ENCODE measurements at regions not wholly inside any gene's neighbourhood (a gene's known extent, or its start where the extent isn't known, plus 50 kb on each side); places are given as distances from the start of the nearest gene placed in this dataset.

DNA sequence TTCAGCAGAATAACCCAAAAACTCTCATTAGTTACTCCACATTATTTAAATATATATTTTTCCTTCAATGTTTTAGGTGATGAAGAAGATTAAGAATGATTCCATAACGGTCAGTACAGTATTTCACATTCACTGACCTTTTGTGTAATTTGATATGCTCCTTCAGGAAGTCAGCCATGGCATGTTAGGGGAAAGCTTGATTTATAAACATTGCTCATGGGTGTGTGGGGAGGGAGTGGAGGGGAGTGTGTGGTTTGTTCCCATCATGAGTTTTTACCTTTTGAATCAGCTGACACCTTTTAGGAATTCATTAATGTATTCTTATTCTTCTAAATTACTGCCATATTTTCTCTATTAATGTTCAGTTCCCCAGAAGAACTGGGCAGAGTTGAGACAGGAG, 240.2 kb downstream of the ATG4C start:
- no peaks in the 10 kb centered on the region for H3K36me3 ChIP-seq
- H3K27ac ChIP-seq: no peak overlapping the region
- no peak for DNase-seq (ENCODE audit: low spot score)
- H3K9me3 ChIP-seq: no peaks in the 10 kb centered on the region
- no peaks in the 10 kb centered on the region for H3K4me1 ChIP-seq
- TF ChIP-seq, protein P1, sequence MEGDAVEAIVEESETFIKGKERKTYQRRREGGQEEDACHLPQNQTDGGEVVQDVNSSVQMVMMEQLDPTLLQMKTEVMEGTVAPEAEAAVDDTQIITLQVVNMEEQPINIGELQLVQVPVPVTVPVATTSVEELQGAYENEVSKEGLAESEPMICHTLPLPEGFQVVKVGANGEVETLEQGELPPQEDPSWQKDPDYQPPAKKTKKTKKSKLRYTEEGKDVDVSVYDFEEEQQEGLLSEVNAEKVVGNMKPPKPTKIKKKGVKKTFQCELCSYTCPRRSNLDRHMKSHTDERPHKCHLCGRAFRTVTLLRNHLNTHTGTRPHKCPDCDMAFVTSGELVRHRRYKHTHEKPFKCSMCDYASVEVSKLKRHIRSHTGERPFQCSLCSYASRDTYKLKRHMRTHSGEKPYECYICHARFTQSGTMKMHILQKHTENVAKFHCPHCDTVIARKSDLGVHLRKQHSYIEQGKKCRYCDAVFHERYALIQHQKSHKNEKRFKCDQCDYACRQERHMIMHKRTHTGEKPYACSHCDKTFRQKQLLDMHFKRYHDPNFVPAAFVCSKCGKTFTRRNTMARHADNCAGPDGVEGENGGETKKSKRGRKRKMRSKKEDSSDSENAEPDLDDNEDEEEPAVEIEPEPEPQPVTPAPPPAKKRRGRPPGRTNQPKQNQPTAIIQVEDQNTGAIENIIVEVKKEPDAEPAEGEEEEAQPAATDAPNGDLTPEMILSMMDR (IDR thresholded peaks at IDR 0.05): no peak
- H3K4me3 ChIP-seq: no peak overlapping the region
- H3K27me3 ChIP-seq: no peaks in the 10 kb centered on the region

DNA sequence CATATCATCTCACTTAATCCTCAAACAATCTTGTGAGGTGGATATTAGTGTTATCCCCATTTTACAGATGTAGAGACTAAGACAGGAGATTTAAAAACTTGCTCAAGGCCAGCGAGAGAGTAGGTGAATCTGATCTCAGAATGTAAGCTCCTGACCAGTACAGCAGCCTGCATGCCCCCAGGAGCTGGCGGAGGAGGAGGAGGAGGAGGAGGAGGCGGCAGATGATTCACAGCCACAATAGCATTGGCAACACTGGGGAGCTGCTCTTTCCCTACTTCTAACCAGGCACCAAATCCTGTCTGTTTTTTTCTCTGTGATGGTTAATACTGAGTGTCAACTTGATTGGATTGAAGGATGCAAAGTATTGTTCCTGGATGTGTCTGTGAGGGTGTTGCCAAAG, 243.2 kb downstream of the ATG4C start:
- H3K4me1 ChIP-seq: no peaks in the 10 kb centered on the region
- no peaks in the 10 kb centered on the region for H3K36me3 ChIP-seq
- H3K27ac ChIP-seq: no peak overlapping the region
- H3K9me3 ChIP-seq: no peaks in the 10 kb centered on the region
- no peak for DNase-seq (ENCODE audit: low spot score)
- H3K4me3 ChIP-seq: no peak overlapping the region
- TF ChIP-seq, protein P1 (IDR thresholded peaks at IDR 0.05): no peak
- no peaks in the 10 kb centered on the region for H3K27me3 ChIP-seq

DNA sequence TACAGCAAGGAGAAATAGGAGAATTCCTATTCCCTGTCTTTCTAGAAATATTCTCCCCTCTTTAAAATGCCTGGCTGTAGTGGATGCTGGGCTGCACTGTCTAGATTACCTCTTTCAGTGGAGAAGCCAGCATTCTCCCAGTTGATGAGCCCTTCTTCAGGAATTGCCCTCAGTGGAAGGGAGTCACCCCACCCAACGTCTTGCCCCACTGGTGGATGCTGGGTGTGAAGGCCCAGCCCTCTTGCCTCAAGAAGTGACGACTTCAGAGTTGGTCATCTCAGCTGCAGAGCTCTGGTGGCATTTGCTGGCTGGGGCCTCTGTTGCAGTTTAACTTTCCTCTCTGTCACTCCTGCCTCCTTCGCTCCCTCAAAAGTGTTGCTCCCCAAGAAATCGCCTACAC, 248.2 kb downstream of the ATG4C start:
- Histone ChIP-seq H3K4me3 (no peak overlapping the region), H3K27ac (no peak overlapping the region), H3K9me3 (no peaks in the 10 kb centered on the region), H3K36me3 (no peaks in the 10 kb centered on the region), H3K4me1 (no peaks in the 10 kb centered on the region), H3K27me3 (no peaks in the 10 kb centered on the region)
- TF ChIP-seq, protein P1 (IDR thresholded peaks at IDR 0.05): no peak
- no peak for DNase-seq (ENCODE audit: low spot score)

DNA sequence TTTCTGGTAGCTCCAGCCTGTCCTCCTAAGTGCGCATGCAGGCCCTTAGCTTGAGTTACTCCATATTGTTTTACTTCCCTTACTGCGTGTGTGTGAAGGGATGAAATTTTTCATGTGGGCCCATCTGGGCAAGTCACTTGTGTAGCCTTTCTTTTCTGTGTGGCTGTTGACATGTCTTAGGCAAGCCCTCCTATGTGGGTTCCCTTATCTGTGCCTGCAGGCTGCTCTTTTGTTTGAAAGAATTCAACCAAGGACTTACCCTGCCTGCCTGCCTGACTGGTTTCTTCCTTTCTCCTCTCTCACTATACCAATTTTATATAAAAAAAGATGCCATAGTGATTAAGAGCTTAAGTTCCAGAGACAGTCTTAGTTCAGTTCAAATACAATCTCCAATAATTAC, 249.3 kb downstream of the ATG4C start:
- H3K9me3 ChIP-seq: no peaks in the 10 kb centered on the region
- TF ChIP-seq, protein P1 (IDR thresholded peaks at IDR 0.05): no peak
- H3K36me3 ChIP-seq: no peaks in the 10 kb centered on the region
- H3K27ac ChIP-seq: no peak overlapping the region
- DNase-seq (ENCODE audit: low spot score): no peak
- H3K4me1 ChIP-seq: no peaks in the 10 kb centered on the region
- H3K27me3 ChIP-seq: no peaks in the 10 kb centered on the region
- no peak overlapping the region for H3K4me3 ChIP-seq

DNA sequence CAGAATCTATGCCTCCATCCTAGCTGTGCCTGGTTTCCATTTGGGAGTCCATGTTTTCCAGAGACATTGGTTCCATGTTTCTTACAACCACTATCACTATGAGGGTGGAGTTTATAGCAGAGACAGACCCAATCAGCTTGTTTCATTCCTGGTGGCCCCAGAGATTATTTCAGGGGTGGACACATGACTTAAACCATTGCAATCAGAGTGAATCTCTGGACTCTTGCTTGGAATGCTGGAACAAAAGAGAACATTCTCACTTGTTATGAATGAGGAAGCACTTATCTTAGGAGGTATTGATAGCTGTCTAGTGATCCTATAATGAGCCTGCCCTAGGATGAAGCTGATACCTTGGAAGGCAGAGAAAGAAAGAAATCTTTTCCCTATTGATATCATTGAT, 250.3 kb downstream of the ATG4C start:
- Histone ChIP-seq H3K27me3 (no peaks in the 10 kb centered on the region), H3K27ac (no peak overlapping the region), H3K9me3 (no peaks in the 10 kb centered on the region), H3K4me1 (no peaks in the 10 kb centered on the region), H3K4me3 (no peak overlapping the region), H3K36me3 (no peaks in the 10 kb centered on the region)
- TF ChIP-seq, protein P1 (IDR thresholded peaks at IDR 0.05): no peak
- DNase-seq (ENCODE audit: low spot score): no peak

DNA sequence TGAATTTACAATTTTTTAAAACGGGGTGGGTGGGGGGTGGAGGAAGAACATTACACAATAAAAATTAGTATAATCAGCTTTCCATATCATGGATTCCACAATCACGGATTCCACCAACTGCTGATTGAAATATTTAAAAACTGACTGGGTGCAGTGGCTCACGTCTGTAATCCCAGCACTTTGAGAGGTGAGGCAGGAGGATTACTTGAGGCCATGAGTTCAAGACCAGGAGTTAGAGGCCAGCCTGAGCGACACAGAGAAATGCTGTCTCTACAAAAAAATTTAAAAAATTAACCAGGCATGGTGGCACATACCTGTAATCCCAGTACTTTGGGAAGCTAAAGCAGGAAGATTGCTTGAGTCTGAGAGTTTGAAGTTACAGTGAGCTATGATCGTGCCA, 254.7 kb downstream of the ATG4C start:
- no peaks in the 10 kb centered on the region for H3K27me3 ChIP-seq

More for the DNA sequence above, 254.7 kb downstream of the ATG4C start:
- Histone ChIP-seq H3K36me3 (no peaks in the 10 kb centered on the region), H3K4me1 (no peaks in the 10 kb centered on the region), H3K9me3 (no peaks in the 10 kb centered on the region), H3K4me3 (no peak overlapping the region), H3K27ac (no peak overlapping the region)
- TF ChIP-seq, protein P1 (IDR thresholded peaks at IDR 0.05): no peak
- no peak for DNase-seq (ENCODE audit: low spot score)

Measured in right atrium auricular region (tissue), 2 donors.